Heart right ventricle (tissue), 16 donors: ENCODE measurements at regions not wholly inside any gene's neighbourhood (a gene's known extent, or its start where the extent isn't known, plus 50 kb on each side); places are given as distances from the start of the nearest gene placed in this dataset.
A peak's percentile ranks its signal among the peaks of the same experiment; 100 is the strongest.

Experiments used
- ATAC-seq, 8 donors: fragments of 200-7000 bp; cut with Tn5 transposase; one replicate each; pipeline ENCODE4 v1.9.1; 2020; ENCODE audit warnings: mild to moderate bottlenecking in 8 of 8, moderate library complexity in 8 of 8, moderate number of reproducible peaks in 1 of 8
- DNase-seq, 2 donors: peaks; one replicate each; pipeline ENCODE4 v3.0.0-alpha.2; 2020
- H3K27ac ChIP-seq, 10 donors: fragments of 200-600 bp; sonication (generic) in 2 of 10; one replicate each; pipeline versions ENCODE4 v1.5.0 to v1.8.0; 2020 to 2022; ENCODE audit warnings: mild to moderate bottlenecking in 3 of 10
- H3K27me3 ChIP-seq, 7 donors: fragments of 200-600 bp; one replicate each; pipeline ENCODE4 v1.8.0; 2021 to 2022; ENCODE audit warnings: mild to moderate bottlenecking in 2 of 7
- H3K36me3 ChIP-seq, 9 donors: fragments of 200-600 bp; sonication (generic) in 1 of 9; one replicate each; pipeline versions ENCODE4 v1.5.0 to v1.8.0; 2020 to 2022; ENCODE audit warnings: mild to moderate bottlenecking in 2 of 9
- H3K4me1 ChIP-seq, 9 donors: fragments of 200-600 bp; sonication (generic) in 1 of 9; one replicate each; pipeline versions ENCODE4 v1.5.0 to v1.8.0; 2020 to 2022; ENCODE audit warnings: mild to moderate bottlenecking in 4 of 9
- H3K4me3 ChIP-seq, 10 donors: fragments of 200-600 bp; sonication (generic) in 2 of 10; one replicate each; pipeline versions ENCODE4 v1.5.0 to v1.8.0; 2020 to 2022; ENCODE audit warnings: mild to moderate bottlenecking in 7 of 10, moderate library complexity in 2 of 10
- H3K9me3 ChIP-seq, 11 donors: fragments of 200-600 bp in 10 of 11; sonication (generic) in 2 of 11; one replicate each; pipeline versions ENCODE4 v1.5.0 to v1.8.0; 2013 to 2022; ENCODE audit warnings: mild to moderate bottlenecking in 2 of 11, control low read depth in 1 of 11, moderate library complexity in 1 of 11
- WGBS, 2 donors: extraction: QIAGEN DNeasy Blood & Tissue Kit; methylation state at CpG; one replicate each; pipeline ENCODE4 v1.1.7; 2013; ENCODE audit warnings: inconsistent platforms in 1 of 2; 5-methylcytosine and 5-hydroxymethylcytosine counted together
- intact Hi-C, 10 donors: fragments of 100-400 bp; cut with DNase I; formaldehyde crosslinking; loops; one replicate each; pipeline versions ENCODE4 v1.11.1 to v1.14.2; 2022
- TF ChIP-seq, protein P1 (sequence below), 9 donors: fragments of 200-600 bp; sonication (generic) in 2 of 9; IDR thresholded peaks; one replicate each; pipeline versions ENCODE4 v1.5.0 to v1.8.0; 2021 to 2022; ENCODE audit warnings: antibody characterized with exemption in 9 of 9, mild to moderate bottlenecking in 5 of 9, moderate library complexity in 1 of 9
- donor health status: Arrhythmogenic right ventricular cardiomyopathy.
- donor health status: ischemic (EF 13 %, LVEDD 7.1; RV severe dilation, severe dysfunction).
- donor health status: healthy with polysubstance abuse.
- donor health status: DM: no; HTN: yes; CAD: no.
- donor health status: DM: no; HTN: no; CAD: no.
- donor health status: ischemic (EF 25% LVEDD 6.9; RV normal size, moderate dysfunction).
- donor health status: ischemic (EF 25% LVEDD 5.7; RV mildly dilated, moderate dysfunction).
- donor health status: healthy.
- donor health status: DM: yes; HTN: yes; CAD: no.
- donor health status: Ischemic cardiomyopathy.
- donor health status: ischemic (EF 35%, LVEDD 5.7; RV mildly dilated, moderate dysfunction).
- donor health status: nonischemic (EF 11% LVEDD 7.7; RV severe dilation, severe dysfunction).
- donor health status: DM: yes; HTN: yes; CAD: no.
- donor health status: PGD.
- donor health status: ischemic (EF 29% LVEDD 5.4; RV normal size, mild dysfunction).
- donor health status: nonischemic (EF 23%, LVEDD 6.1; RV moderate dilation, normal function).

DNA sequence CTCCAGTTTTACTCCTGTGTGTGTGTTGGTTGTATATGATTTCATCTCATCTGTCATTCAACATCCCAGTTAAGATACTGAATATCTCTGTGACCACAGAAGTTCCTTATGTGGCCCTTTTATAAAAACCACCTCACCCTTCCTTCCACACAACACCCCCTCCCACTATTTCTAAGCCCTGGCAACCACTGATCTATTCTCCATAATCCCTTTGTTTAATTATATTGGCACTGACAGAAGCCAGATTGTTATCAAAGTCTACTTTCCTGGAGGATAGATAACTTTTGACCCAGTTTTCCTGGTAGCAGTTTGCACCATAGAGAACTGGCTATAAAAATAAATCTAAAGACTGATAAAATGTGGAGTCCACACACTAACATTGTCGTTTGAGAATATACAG, 902.8 kb downstream of the SLC16A7 start:
- peaks cover 0 to 9% (median 0%) of the 10 kb centered on the region in 11 donors for H3K9me3 ChIP-seq
- 13 to 16% methylated on average over 1 of the region's 1 CpG for WGBS, 2 donors
- TF ChIP-seq, protein P1, sequence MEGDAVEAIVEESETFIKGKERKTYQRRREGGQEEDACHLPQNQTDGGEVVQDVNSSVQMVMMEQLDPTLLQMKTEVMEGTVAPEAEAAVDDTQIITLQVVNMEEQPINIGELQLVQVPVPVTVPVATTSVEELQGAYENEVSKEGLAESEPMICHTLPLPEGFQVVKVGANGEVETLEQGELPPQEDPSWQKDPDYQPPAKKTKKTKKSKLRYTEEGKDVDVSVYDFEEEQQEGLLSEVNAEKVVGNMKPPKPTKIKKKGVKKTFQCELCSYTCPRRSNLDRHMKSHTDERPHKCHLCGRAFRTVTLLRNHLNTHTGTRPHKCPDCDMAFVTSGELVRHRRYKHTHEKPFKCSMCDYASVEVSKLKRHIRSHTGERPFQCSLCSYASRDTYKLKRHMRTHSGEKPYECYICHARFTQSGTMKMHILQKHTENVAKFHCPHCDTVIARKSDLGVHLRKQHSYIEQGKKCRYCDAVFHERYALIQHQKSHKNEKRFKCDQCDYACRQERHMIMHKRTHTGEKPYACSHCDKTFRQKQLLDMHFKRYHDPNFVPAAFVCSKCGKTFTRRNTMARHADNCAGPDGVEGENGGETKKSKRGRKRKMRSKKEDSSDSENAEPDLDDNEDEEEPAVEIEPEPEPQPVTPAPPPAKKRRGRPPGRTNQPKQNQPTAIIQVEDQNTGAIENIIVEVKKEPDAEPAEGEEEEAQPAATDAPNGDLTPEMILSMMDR (IDR thresholded peaks at IDR 0.05), result no peak
- ATAC-seq (no peak), DNase-seq (no peak)
- peaks cover 0 to 9% (median 0%) of the 10 kb centered on the region in 9 donors for H3K4me1 ChIP-seq
- intact Hi-C loops, result loop anchor here in 1 of 10 donors (10.0 kb wide), 1 partner anchor 1094 kb away; no protein-coding TSS in a partner anchor
- H3K27ac ChIP-seq, result no peak overlapping the region
- H3K36me3 ChIP-seq, result no peaks in the 10 kb centered on the region
- H3K4me3 ChIP-seq, result no peak overlapping the region
- no peaks in the 10 kb centered on the region for H3K27me3 ChIP-seq

DNA sequence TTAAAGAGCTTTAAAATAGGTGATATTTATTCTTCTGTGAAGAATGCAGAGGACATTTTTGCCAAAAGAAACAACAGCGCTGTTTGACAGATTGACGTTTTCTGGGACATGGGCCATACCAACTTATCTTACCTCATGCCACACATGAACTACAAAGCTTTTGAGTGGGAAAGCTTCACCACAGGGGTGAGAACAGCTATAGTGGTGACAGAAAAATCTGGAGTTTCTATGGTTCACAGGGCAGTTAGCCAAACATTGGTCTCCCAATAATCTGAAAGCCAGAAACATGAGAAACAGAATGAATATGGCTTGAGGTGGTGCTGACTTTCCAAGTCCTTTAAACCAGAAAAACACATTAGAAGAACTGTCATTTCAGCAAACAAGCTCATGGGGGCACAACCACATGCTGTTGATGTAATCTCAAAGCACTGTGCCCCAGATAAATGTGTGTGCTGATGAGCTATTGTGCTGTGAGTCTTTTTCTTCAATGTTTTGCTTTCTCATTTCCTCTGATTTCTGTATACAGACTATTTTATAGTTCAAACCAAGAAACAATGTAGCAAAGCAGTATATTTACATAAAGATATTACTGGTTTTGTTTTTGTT, 905.4 kb downstream of the SLC16A7 start:
- Histone ChIP-seq H3K27me3 (no peaks in the 10 kb centered on the region), H3K9me3 (peaks cover 0 to 9% (median 0%) of the 10 kb centered on the region in 11 donors), H3K36me3 (no peaks in the 10 kb centered on the region), H3K4me1 (peaks cover 0 to 9% (median 0%) of the 10 kb centered on the region in 9 donors), H3K4me3 (no peak overlapping the region), H3K27ac (no peak overlapping the region)
- peak in 1 of 2 donors; percentile 25 for DNase-seq
- 22 to 37% methylated on average over 2 of the region's 2 CpGs for WGBS, 2 donors
- TF ChIP-seq, protein P1 (IDR thresholded peaks at IDR 0.05), result no peak
- peak in 7 of 8 donors; percentile 73 to 91 (median 85) for ATAC-seq
- intact Hi-C loops, result no loop called here

DNA sequence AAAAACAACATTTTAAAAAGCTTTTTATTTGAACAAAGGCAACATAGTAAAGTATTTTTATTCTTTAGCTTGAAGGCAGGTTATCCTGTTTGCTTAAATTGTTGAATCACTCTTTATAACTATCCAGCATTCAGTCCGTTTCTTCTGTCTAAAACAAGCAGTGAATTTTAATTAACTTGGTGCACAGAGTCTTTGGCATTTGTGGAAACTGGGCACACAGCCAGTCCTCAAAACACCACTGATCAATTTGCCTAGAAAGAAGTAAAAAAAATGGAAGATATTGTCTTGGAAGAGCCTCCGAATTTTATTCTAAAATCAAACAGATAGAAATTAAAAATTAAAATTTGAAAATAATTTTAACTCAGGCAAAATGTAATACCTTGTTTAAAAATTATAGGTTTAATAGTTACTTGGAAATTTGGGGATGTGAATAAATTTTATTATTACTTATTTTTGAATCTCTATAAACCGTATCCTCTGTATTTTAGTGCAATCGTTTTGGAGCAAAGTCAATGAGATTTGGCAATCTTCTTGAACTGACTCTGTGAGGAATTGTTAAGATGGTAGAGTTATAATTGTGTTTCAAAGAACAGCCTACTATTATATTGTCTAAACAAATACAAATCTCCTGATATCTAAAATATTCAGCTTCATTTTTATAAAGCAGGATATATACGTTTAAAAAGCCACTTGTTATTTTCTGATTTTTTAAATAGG, 927.0 kb downstream of the SLC16A7 start:
- no peaks in the 10 kb centered on the region for H3K36me3 ChIP-seq
- TF ChIP-seq, protein P1 (IDR thresholded peaks at IDR 0.05), result no peak
- no peak overlapping the region for H3K4me3 ChIP-seq
- peaks cover 0 to 11% (median 0%) of the 10 kb centered on the region in 11 donors for H3K9me3 ChIP-seq
- no peak overlapping the region for H3K27ac ChIP-seq
- ATAC-seq (no peak), DNase-seq (no peak)
- intact Hi-C loops, result no loop called here
- no peaks in the 10 kb centered on the region for H3K27me3 ChIP-seq
- no peaks in the 10 kb centered on the region for H3K4me1 ChIP-seq
- WGBS, 2 donors, result 71 to 75% methylated on average over 5 of the region's 5 CpGs

DNA sequence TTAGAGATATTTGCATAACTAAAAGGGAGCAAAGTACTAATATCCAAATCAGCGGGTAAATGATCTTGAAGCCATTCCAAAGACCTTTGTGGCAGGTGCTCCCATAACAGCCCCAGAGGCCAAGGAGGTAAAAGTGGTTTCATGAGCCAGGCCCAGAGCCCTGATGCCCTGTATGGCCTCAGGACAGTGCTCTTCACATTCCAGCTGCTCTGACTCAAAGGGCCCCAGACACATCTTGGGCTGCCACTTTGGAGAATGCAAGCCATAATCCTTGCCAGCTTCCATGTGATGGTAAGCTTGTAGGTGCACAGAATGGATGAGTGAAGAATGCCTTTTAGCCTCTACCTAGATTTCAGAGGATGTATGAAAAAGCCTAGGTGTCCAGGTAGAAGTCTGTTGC, 933.4 kb downstream of the SLC16A7 start:
- 91 to 92% methylated on average over 1 of the region's 1 CpG for WGBS, 2 donors

More for the DNA sequence above, 933.4 kb downstream of the SLC16A7 start:
- Histone ChIP-seq H3K4me1 (no peaks in the 10 kb centered on the region), H3K4me3 (no peak overlapping the region), H3K36me3 (no peaks in the 10 kb centered on the region), H3K27ac (no peak overlapping the region), H3K27me3 (no peaks in the 10 kb centered on the region), H3K9me3 (peaks cover 0 to 15% (median 0%) of the 10 kb centered on the region in 11 donors)
- no peak for ATAC-seq
- TF ChIP-seq, protein P1 (IDR thresholded peaks at IDR 0.05), result no peak
- intact Hi-C loops, result no loop called here
- no peak for DNase-seq
